ENCODE measurements at regions not wholly inside any gene's neighbourhood (a gene's known extent, or its start where the extent isn't known, plus 50 kb on each side); places are given as distances from the start of the nearest gene placed in this dataset.

- ATAC-seq (ENCODE audit: low FRiP score in 2 of 2) = no peak
- no peaks in the 10 kb centered on the region for H3K4me1 ChIP-seq
- WGBS, 2 donors = 62% methylated on average over 13 to 15 of the region's 15 CpGs
- no peak overlapping the region for H3K27ac ChIP-seq
- DNase-seq = no peak
- no peak for TF ChIP-seq CTCF (IDR thresholded peaks at IDR 0.05)
- H3K36me3 ChIP-seq = no peaks in the 10 kb centered on the region
- H3K4me3 ChIP-seq = no peak overlapping the region
- H3K9me3 ChIP-seq = no peaks in the 10 kb centered on the region
- H3K27me3 ChIP-seq = no peaks in the 10 kb centered on the region
These were observed 100.4 kb downstream of the PXDC1 start for GRCh38 chr6:3650959-3651697.

- DNase-seq (peak in 1 of 2 donors; percentile 60), ATAC-seq (ENCODE audit: low FRiP score in 2 of 2) (peak; percentile 43 to 65)
- no peaks in the 10 kb centered on the region for H3K4me1 ChIP-seq
- H3K36me3 ChIP-seq = no peaks in the 10 kb centered on the region
- no peaks in the 10 kb centered on the region for H3K27me3 ChIP-seq
- no peak for TF ChIP-seq POLR2A (IDR thresholded peaks at IDR 0.05)
- WGBS, 2 donors = 93 to 95% methylated on average over 13 to 17 of the region's 17 CpGs
- H3K9me3 ChIP-seq = no peaks in the 10 kb centered on the region
- H3K27ac ChIP-seq = no peak overlapping the region
- no peak overlapping the region for H3K4me3 ChIP-seq
These were observed 101.2 kb downstream of the PXDC1 start for GRCh38 chr6:3650076-3650958.

- Histone ChIP-seq H3K36me3 (no peaks in the 10 kb centered on the region), H3K27me3 (no peaks in the 10 kb centered on the region), H3K4me1 (no peaks in the 10 kb centered on the region), H3K27ac (no peak overlapping the region), H3K9me3 (no peaks in the 10 kb centered on the region), H3K4me3 (no peak overlapping the region)
- no peak for TF ChIP-seq EP300 (IDR thresholded peaks at IDR 0.05)
- no peak for TF ChIP-seq POLR2A (IDR thresholded peaks at IDR 0.05)
- TF ChIP-seq CTCF (IDR thresholded peaks at IDR 0.05) = no peak
- no peak for TF ChIP-seq POLR2AphosphoS5 (IDR thresholded peaks at IDR 0.05)
- 72 to 87% methylated on average over 2 of the region's 2 CpGs for whole genome bisulfite sequencing, 2 donors
- ATAC-seq (ENCODE audit: low FRiP score in 2 of 2) = no peak
- DNase-seq = no peak
These were observed 102.8 kb downstream of the PXDC1 start for GRCh38 chr6:3648724-3649123.

GRCh38 chr6:3646616-3647362 is 104.7 kb downstream of the PXDC1 start:
- Histone ChIP-seq H3K4me3 (no peak overlapping the region), H3K4me1 (no peaks in the 10 kb centered on the region), H3K9me3 (no peaks in the 10 kb centered on the region), H3K36me3 (no peaks in the 10 kb centered on the region), H3K27ac (no peak overlapping the region), H3K27me3 (no peaks in the 10 kb centered on the region)
- DNase-seq (peak in 1 of 2 donors; percentile 77), ATAC-seq (ENCODE audit: low FRiP score in 2 of 2) (no peak)
- WGBS, 2 donors = 89 to 90% methylated on average over 16 to 27 of the region's 27 CpGs
- TF ChIP-seq EP300 (IDR thresholded peaks at IDR 0.05) (no peak), CTCF (IDR thresholded peaks at IDR 0.05) (no peak), POLR2A (IDR thresholded peaks at IDR 0.05) (no peak), POLR2AphosphoS5 (IDR thresholded peaks at IDR 0.05) (no peak)

GRCh38 chr6:3644739-3645012 is 106.8 kb downstream of the PXDC1 start:
- TF ChIP-seq POLR2A (IDR thresholded peaks at IDR 0.05) = no peak
- H3K4me3 ChIP-seq = no peak overlapping the region
- WGBS, 2 donors = 88 to 90% methylated on average over 6 of the region's 6 CpGs
- no peak overlapping the region for H3K27ac ChIP-seq
- H3K27me3 ChIP-seq = no peaks in the 10 kb centered on the region
- H3K4me1 ChIP-seq = no peaks in the 10 kb centered on the region
- DNase-seq (no peak), ATAC-seq (ENCODE audit: low FRiP score in 2 of 2) (no peak)
- H3K9me3 ChIP-seq = no peaks in the 10 kb centered on the region
- no peaks in the 10 kb centered on the region for H3K36me3 ChIP-seq

Measured in upper lobe of left lung (tissue), 6 donors.